GM12878 (cell line): ENCODE measurements at regions not wholly inside any gene's neighbourhood (a gene's known extent, or its start where the extent isn't known, plus 50 kb on each side); places are given as distances from the start of the nearest gene placed in this dataset.
A peak's percentile ranks its signal among the peaks of the same experiment; 100 is the strongest.

Experiments
- CHD4 ChIP-seq: fragments of 200-600 bp; sonication (generic); IDR thresholded peaks from 2 replicates; pipeline ENCODE4 v1.6.1; 2016; ENCODE audit warnings: mild to moderate bottlenecking
- CREM ChIP-seq: IDR thresholded peaks from 2 replicates; pipeline ENCODE4 v1.6.1; 2014; ENCODE audit warnings: antibody characterized with exemption, low read depth
- EED ChIP-seq: sonication (generic); IDR thresholded peaks from 2 replicates; pipeline ENCODE4 v1.6.1; 2016; ENCODE audit warnings: antibody characterized with exemption, low read depth
- ESRRA ChIP-seq: IDR thresholded peaks from 2 replicates; pipeline ENCODE4 v1.6.1; 2012; ENCODE audit warnings: mild to moderate bottlenecking, low read length, improper control_type of control experiment
- MTA3 ChIP-seq: IDR thresholded peaks from 2 replicates; pipeline ENCODE4 v1.6.1; 2012; ENCODE audit warnings: low read length, inconsistent platforms, borderline replicate concordance
- NFIC ChIP-seq: IDR thresholded peaks from 2 replicates; pipeline ENCODE4 v1.6.1; 2012; ENCODE audit warnings: low read depth, mild to moderate bottlenecking, inconsistent platforms, low read length, moderate library complexity
- PAX5 ChIP-seq: IDR thresholded peaks from 2 replicates; pipeline ENCODE4 v1.6.1; 2011; ENCODE audit warnings: low read depth, low read length, borderline replicate concordance
- STAT3 ChIP-seq: IDR thresholded peaks from 2 replicates; pipeline ENCODE4 v1.6.1; 2011; ENCODE audit warnings: low read depth, low read length, improper control_type of control experiment
- TAF1 ChIP-seq: IDR thresholded peaks from 2 replicates; pipeline ENCODE4 v1.6.1; 2011; ENCODE audit warnings: mild to moderate bottlenecking, low read depth, low read length, borderline replicate concordance
- ZBED1 ChIP-seq: IDR thresholded peaks from 2 replicates; pipeline ENCODE4 v1.6.1; 2016; ENCODE audit warnings: borderline replicate concordance
- ZBTB4 ChIP-seq: fragments of 450-650 bp; formaldehyde crosslinking; IDR thresholded peaks from 2 replicates; pipeline ENCODE4 v1.4.0; 2022; ENCODE audit warnings: mild to moderate bottlenecking, moderate library complexity
- ZBTB40 ChIP-seq: fragments of 450-650 bp; IDR thresholded peaks from 2 replicates; pipeline ENCODE4 v1.6.1; 2016; ENCODE audit warnings: mild to moderate bottlenecking, moderate library complexity, borderline replicate concordance
- ZNF207 ChIP-seq: fragments of 450-650 bp; IDR thresholded peaks from 2 replicates; pipeline ENCODE4 v1.6.1; 2014; ENCODE audit warnings: antibody characterized with exemption, mild to moderate bottlenecking, borderline replicate concordance
- TF ChIP-seq, protein P1 (sequence below): fragments of 450-650 bp; IDR thresholded peaks from 2 replicates; pipeline ENCODE4 v1.6.1; 2018; ENCODE audit warnings: mild to moderate bottlenecking, low read depth, moderate library complexity; ENCODE audit not compliant: partially characterized antibody
- TF ChIP-seq, protein P2 (sequence below): fragments of 450-650 bp; IDR thresholded peaks from 2 replicates; pipeline ENCODE4 v1.6.1; 2017; ENCODE audit warnings: mild to moderate bottlenecking, moderate library complexity

GRCh38 chrX:131778269-131779218, 234.7 kb downstream of the OR13H1 start (continued):
- TF ChIP-seq, protein P1, sequence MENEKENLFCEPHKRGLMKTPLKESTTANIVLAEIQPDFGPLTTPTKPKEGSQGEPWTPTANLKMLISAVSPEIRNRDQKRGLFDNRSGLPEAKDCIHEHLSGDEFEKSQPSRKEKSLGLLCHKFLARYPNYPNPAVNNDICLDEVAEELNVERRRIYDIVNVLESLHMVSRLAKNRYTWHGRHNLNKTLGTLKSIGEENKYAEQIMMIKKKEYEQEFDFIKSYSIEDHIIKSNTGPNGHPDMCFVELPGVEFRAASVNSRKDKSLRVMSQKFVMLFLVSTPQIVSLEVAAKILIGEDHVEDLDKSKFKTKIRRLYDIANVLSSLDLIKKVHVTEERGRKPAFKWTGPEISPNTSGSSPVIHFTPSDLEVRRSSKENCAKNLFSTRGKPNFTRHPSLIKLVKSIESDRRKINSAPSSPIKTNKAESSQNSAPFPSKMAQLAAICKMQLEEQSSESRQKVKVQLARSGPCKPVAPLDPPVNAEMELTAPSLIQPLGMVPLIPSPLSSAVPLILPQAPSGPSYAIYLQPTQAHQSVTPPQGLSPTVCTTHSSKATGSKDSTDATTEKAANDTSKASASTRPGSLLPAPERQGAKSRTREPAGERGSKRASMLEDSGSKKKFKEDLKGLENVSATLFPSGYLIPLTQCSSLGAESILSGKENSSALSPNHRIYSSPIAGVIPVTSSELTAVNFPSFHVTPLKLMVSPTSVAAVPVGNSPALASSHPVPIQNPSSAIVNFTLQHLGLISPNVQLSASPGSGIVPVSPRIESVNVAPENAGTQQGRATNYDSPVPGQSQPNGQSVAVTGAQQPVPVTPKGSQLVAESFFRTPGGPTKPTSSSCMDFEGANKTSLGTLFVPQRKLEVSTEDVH = no peak
- no peak for TF ChIP-seq ZBTB40
- TF ChIP-seq ZBED1 = no peak; the same call in 1 of the 2 replicates
- TF ChIP-seq CREM = peak; percentile 53
- TF ChIP-seq CHD4 = no peak
- TF ChIP-seq TAF1 = no peak
- no peak for TF ChIP-seq ZBTB4 (CRISPR knock-in tag)
- no peak for TF ChIP-seq MTA3
- peak; percentile 26; the same call in 1 of the 2 replicates for TF ChIP-seq EED
- TF ChIP-seq STAT3 = no peak
- TF ChIP-seq ZNF207 = peak; percentile 70; the same call in 1 of the 2 replicates
- TF ChIP-seq ESRRA = no peak
- TF ChIP-seq NFIC = peak; percentile 28; the same call in 1 of the 2 replicates
- no peak for TF ChIP-seq PAX5
- TF ChIP-seq, protein P2, sequence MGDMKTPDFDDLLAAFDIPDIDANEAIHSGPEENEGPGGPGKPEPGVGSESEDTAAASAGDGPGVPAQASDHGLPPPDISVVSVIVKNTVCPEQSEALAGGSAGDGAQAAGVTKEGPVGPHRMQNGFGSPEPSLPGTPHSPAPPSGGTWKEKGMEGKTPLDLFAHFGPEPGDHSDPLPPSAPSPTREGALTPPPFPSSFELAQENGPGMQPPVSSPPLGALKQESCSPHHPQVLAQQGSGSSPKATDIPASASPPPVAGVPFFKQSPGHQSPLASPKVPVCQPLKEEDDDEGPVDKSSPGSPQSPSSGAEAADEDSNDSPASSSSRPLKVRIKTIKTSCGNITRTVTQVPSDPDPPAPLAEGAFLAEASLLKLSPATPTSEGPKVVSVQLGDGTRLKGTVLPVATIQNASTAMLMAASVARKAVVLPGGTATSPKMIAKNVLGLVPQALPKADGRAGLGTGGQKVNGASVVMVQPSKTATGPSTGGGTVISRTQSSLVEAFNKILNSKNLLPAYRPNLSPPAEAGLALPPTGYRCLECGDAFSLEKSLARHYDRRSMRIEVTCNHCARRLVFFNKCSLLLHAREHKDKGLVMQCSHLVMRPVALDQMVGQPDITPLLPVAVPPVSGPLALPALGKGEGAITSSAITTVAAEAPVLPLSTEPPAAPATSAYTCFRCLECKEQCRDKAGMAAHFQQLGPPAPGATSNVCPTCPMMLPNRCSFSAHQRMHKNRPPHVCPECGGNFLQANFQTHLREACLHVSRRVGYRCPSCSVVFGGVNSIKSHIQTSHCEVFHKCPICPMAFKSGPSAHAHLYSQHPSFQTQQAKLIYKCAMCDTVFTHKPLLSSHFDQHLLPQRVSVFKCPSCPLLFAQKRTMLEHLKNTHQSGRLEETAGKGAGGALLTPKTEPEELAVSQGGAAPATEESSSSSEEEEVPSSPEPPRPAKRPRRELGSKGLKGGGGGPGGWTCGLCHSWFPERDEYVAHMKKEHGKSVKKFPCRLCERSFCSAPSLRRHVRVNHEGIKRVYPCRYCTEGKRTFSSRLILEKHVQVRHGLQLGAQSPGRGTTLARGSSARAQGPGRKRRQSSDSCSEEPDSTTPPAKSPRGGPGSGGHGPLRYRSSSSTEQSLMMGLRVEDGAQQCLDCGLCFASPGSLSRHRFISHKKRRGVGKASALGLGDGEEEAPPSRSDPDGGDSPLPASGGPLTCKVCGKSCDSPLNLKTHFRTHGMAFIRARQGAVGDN = no peak
